Effector CD8-positive, alpha-beta T cell (primary cell): ENCODE measurements at regions not wholly inside any gene's neighbourhood (a gene's known extent, or its start where the extent isn't known, plus 50 kb on each side); places are given as distances from the start of the nearest gene placed in this dataset.
"Not testable (repeated sequence)": the region's sequence is repeated elsewhere in the genome, so short reads cannot be mapped to it uniquely, and the experiment has no call there.

Source experiments
- DNase-seq: peaks from one replicate; lab custom pipeline; 2025; lab: John Stamatoyannopoulos, UW

DNA sequence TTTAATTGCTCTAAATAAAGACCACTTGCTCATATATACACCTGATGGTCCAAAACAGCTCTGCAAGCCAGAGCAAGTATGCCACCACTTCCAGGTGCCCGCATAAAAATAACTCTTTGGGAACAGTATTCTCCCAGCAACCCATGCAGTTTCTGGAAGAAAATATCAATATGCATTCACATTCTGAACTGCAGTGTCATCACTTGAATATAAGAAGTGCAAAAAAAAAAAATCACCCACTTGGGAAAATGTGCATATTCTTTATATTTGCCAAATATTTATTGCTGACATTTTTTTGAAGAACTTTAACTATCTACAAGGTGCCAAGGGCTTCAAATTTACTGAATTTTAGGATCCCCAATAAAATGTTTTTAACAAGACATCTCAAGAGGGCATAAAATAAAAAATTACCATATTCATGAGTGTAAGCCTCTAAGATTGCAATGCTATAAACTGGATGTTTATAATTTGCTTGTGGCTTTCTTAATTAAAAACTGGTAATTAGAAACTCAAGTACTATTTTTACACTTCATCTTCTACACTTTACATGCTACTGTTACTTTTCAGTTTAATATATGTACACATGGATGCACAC, 360.6 kb upstream of the HNRNPA3 start:
- no peak for DNase-seq

DNA sequence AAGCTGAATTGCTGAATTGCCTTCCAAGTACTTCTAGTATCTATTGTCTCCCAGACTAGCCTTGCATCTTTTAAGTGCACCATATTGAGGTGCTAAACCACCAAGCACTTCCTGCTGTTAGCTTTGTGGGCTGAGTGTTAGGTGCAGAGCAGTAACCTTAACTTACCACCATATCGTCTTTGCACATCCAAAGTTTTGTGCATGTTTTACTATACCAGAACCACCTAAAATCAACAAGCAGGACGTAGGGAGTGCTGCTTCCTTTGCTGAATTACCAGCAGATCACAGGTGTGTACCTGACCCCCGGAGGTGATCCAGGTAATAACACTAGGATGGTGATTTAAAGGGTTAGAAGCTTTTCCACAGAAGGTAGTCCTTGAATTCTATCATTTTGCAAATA, 359.9 kb upstream of the HNRNPA3 start:
- DNase-seq: no peak

GRCh38 chr2:176854062-176854461, 358.5 kb upstream of the HNRNPA3 start:
- DNase-seq: no peak

DNA sequence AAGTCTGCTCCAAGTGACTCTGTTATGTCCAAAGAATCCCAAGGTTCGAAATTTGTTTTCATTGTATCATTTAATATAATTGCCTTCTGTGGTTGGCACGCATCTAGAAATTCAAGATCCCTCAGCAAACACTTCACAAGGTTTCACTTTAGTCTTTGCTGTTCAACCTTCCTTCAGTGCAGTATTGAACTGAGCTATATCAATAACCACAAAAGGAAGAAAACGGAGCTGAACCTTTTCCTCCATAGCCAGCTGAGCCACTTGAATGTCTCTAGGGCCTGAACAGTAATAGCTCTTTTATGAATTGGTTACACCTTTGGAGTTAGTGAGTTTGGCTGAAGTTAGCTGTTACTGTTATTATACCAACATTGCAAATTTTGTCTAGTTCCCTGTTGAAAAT, 357.7 kb upstream of the HNRNPA3 start:
- no peak for DNase-seq

DNA sequence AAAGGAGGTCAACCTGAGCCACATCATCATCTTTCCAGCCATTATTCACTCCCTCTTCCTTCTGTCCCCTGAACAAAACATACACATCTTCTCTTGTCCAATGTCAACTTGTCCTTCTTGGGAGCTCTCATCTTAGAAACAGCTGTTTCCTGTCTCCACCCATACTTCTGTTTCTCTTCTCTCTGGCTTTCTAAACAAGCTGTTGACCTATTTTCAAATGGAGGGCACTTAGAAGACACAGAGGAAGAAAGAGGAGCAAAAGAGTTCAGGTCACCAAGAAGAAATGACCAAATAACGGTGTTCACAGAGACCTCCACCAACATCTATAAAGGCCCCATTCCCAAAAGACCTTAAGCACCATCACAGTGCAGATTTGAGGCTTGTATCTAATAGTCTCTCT, 355.9 kb upstream of the HNRNPA3 start:
- no peak for DNase-seq

DNA sequence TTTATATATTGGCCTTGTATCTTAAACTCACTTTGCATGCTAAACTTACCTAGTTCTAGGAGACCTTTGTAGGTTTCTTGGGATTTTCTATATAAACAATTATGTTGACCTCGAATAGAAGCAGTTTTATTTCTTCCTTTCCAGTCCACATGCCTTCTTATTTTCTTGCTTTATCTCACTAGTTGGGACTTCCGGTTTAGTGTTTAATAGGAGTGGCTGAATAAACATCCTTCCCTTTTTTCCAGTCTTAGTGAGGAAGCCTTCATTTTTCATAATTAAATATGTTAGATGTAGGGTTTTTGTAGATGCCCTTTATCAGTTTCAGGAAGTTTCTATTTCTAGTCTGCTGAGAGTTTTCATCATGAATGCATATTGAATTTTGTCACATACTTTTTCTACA, 347.3 kb upstream of the HNRNPA3 start:
- DNase-seq: no peak

DNA sequence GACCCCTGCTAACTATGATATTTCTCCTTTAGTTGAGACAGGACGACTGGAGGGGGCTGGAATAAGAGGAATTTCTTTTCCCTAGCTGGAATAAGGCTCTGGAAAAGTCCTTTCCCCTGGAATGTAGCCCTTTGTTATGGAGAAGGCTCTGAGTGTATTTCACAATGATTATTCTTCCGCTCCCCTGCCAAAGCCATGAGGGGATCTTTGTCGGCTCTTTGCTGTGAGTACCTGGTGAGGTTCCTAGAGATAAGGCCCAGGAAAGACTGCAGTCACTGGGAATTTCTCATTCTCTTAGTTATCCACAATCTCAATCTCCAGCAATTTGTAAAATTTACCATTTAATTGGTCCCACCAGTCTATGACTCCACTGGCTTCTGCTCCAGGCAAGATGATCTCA, 340.2 kb upstream of the HNRNPA3 start:
- no peak for DNase-seq

- no peak for DNase-seq
Measured at GRCh38 chr2:176873403-176873802, 339.2 kb upstream of the HNRNPA3 start.

DNA sequence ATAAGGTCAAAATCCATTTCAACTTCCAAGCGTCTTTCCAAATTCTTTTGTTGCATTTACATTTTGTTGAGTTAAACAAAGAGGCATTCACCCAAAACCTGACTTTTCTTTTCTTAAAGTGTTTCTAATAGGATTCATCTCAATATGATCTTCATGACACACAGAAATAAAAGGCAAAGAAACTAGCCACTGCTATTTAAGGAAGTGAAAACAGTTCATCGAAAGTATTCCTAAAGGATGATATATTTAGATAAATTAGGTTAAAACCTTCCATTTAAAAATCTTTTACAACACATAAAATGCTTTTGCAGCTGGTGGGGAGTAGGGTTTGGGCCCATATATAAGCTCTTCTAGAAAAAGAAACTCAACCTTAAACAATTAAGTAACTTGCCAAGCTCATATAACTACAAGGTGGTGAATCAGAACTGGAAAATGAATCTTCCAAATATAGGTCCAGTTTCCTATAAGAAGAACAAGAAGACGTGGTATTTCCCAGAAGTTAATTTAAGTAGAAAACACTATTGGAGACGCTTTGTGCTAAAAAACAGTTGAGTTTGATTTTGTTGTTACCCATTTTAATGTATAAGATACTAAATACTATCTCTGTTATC, 336.0 kb upstream of the HNRNPA3 start:
- no peak for DNase-seq

GRCh38 chr2:176879426-176879995, 333.1 kb upstream of the HNRNPA3 start:
- no peak for DNase-seq

DNA sequence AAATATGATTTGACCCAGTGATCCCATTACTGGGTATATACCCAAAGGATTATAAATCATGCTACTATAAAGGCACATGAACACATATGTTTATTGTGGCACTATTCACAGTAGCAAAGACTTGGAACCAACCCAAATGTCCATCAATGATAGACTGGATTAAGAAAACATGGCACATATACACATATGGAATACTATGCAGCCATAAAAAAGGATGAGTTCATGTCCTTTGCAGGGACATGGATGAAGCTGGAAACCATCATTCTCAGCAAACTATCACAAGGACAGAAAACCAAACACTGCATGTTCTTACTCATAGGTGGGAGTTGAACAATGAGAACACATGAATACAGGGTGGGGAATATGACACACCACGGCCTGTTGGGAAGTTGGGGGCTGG, 330.5 kb upstream of the HNRNPA3 start:
- DNase-seq: not testable (repeated sequence)

DNA sequence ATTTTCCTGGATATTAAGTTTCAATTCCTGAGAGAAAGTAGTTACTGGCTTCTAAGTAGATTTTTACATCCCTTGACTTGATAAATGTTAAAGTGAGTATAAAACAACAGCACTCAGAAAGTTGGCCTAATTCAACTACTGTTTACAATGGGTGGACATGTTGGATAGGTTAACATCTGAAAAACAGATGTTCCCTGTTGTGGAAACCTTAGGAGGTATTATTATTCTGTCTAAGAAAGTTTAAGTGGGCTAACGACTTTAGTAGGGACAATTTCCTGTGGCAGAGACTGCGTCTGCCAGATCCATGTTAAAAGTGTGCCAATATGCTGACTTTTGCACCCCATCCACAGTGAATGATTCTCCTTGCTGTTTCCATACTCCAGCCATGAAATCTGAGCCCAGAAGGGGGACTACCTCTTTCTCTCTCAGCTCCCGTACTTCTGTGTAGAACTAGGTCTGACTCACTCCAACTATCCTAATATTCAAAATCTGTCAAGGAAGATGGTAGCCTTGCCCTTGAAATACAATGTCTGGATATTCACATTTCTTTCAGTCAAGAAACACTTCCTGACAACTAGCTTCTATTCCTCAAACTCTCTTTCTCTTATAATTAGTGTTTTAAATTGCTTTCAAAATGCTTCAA, 327.5 kb upstream of the HNRNPA3 start:
- no peak for DNase-seq

DNA sequence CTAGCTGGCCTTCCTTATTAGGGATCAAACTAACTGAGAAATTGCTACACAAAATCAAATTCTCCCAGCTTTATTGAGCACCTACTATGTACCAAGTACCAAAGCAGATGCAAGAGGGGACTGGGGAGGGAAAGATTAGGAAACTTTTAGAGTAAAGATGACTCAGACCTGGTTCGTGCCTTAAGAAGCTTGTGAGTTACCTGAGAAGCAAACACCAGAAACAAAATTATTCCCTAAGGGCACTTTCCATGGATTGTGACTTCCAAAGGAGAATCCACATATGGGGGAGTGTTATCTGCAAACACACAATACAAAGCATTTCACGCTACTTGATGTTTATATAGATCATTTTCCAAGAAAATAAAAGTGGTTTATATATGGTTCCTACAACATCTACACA, 326.9 kb upstream of the HNRNPA3 start:
- DNase-seq: no peak

GRCh38 chr2:176891105-176891504, 321.5 kb upstream of the HNRNPA3 start:
- DNase-seq: no peak

DNA sequence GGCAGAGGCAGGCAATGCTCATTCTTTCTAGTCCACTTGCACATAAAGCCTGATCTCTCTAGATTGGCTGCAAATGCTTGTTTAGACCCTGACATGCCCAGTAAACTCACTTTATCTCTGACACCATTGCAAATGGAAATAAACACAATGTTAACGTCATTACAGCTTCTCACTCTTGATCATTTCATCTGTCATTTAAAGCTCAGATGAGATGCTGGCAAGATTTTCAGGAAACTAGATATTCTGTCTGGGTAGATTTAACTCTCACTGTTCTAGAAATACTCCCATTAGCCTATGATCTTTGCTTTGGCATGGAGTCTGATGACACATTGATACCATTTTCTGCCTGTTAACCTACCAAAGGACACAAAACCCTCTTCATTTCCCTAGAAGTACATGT, 320.7 kb upstream of the HNRNPA3 start:
- no peak for DNase-seq

- no peak for DNase-seq
Measured at GRCh38 chr2:176892676-176893226, 319.8 kb upstream of the HNRNPA3 start.

DNA sequence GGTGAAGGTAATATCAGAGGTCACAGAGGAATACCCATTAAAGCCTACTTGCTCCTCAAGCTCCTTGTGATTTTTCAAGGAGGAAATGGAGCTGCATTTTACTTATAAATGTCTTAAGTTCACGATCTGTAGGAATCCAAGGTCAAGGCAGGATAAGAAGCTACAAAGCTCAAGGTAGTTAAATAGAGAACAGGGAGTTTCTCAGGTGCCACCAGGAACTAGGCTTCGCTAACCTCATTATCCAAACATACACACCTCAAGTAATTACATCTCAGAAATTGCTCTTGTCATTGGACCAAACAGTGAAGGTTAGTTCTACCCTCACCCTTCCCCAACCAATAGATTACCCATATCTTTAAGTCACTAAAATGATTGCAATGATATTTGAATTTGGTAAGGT, 317.4 kb upstream of the HNRNPA3 start:
- DNase-seq: no peak

GRCh38 chr2:176902454-176902853, 310.1 kb upstream of the HNRNPA3 start:
- no peak for DNase-seq

- DNase-seq: not testable (repeated sequence)
Measured at GRCh38 chr2:176904053-176904452, 308.5 kb upstream of the HNRNPA3 start.

DNA sequence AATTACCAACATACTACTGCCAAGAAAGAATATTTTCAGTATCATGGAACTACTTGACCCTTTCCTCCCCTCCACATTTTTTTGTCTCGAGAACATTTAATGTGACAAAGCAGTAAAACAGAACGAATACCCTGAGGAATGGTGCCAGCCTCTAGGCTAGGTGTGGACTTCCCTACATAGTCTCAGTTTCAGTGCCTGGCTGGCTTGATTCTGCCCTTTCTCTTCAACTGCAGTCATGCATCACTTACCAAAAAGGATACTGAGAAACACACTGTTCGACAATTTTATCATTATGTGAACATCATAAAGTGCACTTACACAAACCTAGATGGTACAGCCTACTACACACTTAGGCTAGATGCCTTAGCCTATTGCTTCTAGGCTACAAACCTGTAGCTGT, 305.3 kb upstream of the HNRNPA3 start:
- DNase-seq: no peak

DNA sequence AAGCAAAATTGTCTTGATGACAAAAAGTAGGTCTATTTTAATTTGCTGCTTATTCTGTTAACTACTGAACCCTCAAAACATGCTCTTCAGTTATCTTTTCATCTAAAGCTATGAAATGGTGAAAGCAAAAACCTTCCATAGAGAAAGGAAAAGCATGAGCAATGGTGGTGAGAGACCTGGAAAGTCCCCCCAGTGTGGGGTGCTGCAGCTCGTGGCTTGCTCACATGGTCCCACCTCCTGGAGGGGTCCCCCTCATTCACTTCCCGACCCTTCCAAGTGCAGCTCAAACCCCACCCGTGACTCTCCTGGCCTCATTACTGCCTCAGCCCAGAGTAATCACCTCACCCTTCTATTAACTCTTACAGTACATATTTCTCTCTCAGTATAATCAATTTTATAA, 301.8 kb upstream of the HNRNPA3 start:
- no peak for DNase-seq

- DNase-seq: no peak
Measured at GRCh38 chr2:176913955-176914354, 298.6 kb upstream of the HNRNPA3 start.

DNA sequence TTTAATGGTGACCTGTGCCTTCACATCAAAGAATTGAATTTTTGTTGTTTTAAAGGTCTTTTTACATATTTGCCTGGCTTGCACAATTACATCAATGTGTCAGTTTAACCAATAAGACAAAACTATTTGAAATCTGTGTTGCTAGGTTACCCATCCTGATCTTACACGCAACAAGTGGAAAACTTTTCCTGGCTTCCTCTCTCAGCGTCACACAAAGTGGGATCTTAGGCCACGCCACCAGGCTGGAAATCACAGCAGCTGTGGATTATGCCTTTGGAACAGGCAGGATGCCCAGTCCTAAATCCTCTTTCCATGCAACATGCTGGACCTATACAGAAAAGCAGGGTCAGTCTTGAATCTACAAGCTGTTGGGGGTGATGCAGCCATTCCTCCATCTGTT, 298.2 kb upstream of the HNRNPA3 start:
- DNase-seq: no peak
